NCI-H1092 treated with DMSO at 0.1 percent for 48 hours (cell line): ENCODE measurements at regions not wholly inside any gene's neighbourhood (a gene's known extent, or its start where the extent isn't known, plus 50 kb on each side); places are given as distances from the start of the nearest gene placed in this dataset.
"Not testable (repeated sequence)": the region's sequence is repeated elsewhere in the genome, so short reads cannot be mapped to it uniquely, and the experiment has no call there.

Source experiments
- DNase-seq: peaks from one replicate; lab custom pipeline; 2025; lab: John Stamatoyannopoulos, UW

- DNase-seq: not testable (repeated sequence)
Observed at GRCh38 chr16:16448423-16448822, 69.5 kb downstream of the NPIPA7 start.

GRCh38 chr16:16449712-16450237 lies 70.8 kb downstream of the NPIPA7 start:
- not testable (repeated sequence) for DNase-seq

- not testable (repeated sequence) for DNase-seq
Observed at GRCh38 chr16:16451721-16452410, 72.9 kb downstream of the NPIPA7 start.

GRCh38 chr16:16458579-16458978 lies 79.6 kb downstream of the NPIPA7 start:
- not testable (repeated sequence) for DNase-seq

- DNase-seq: not testable (repeated sequence)
Observed at GRCh38 chr16:16463792-16464191, 84.9 kb downstream of the NPIPA7 start.

- not testable (repeated sequence) for DNase-seq
Observed at GRCh38 chr16:16488919-16489318, 110.0 kb downstream of the NPIPA7 start.

- not testable (repeated sequence) for DNase-seq
Observed at GRCh38 chr16:16489466-16489865, 110.5 kb downstream of the NPIPA7 start.

GRCh38 chr16:16494114-16494513 lies 115.2 kb downstream of the NPIPA7 start:
- DNase-seq: not testable (repeated sequence)

- not testable (repeated sequence) for DNase-seq
Observed at GRCh38 chr16:16494998-16495397, 116.1 kb downstream of the NPIPA7 start.

- DNase-seq: not testable (repeated sequence)
Observed at GRCh38 chr16:16499875-16500274, 120.9 kb downstream of the NPIPA7 start.

- not testable (repeated sequence) for DNase-seq
Observed at GRCh38 chr16:16507041-16507440, 128.1 kb downstream of the NPIPA7 start.

GRCh38 chr16:16508344-16508743 lies 129.4 kb downstream of the NPIPA7 start:
- DNase-seq: not testable (repeated sequence)

- DNase-seq: not testable (repeated sequence)
Observed at GRCh38 chr16:16519395-16519794, 140.5 kb downstream of the NPIPA7 start.

GRCh38 chr16:16521239-16522002 lies 142.5 kb downstream of the NPIPA7 start:
- not testable (repeated sequence) for DNase-seq

- DNase-seq: not testable (repeated sequence)
Observed at GRCh38 chr16:16526998-16527397, 148.1 kb downstream of the NPIPA7 start.

- DNase-seq: not testable (repeated sequence)
Observed at GRCh38 chr16:16530744-16531143, 151.8 kb downstream of the NPIPA7 start.

GRCh38 chr16:16535565-16535964 lies 156.6 kb downstream of the NPIPA7 start:
- DNase-seq: not testable (repeated sequence)

- DNase-seq: not testable (repeated sequence)
Observed at GRCh38 chr16:16536151-16536550, 157.2 kb downstream of the NPIPA7 start.

- not testable (repeated sequence) for DNase-seq
Observed at GRCh38 chr16:16549710-16550109, 170.8 kb downstream of the NPIPA7 start.

- not testable (repeated sequence) for DNase-seq
Observed at GRCh38 chr16:16550824-16551223, 171.9 kb downstream of the NPIPA7 start.

- not testable (repeated sequence) for DNase-seq
Observed at GRCh38 chr16:16552819-16553340, 173.9 kb downstream of the NPIPA7 start.

GRCh38 chr16:16559179-16559740 lies 180.3 kb downstream of the NPIPA7 start:
- not testable (repeated sequence) for DNase-seq
